Activated effector memory CD4-positive, alpha-beta T cell treated with Interleukin-2 at 50 U/mL for 16 hours (primary cell): ENCODE measurements at regions not wholly inside any gene's neighbourhood (a gene's known extent, or its start where the extent isn't known, plus 50 kb on each side); places are given as distances from the start of the nearest gene placed in this dataset.

Experiments
- DNase-seq: peaks from one replicate; pipeline ENCODE4 v3.0.0-alpha.2; 2020

GRCh38 chr5:52419357-52419756 lies 368.4 kb upstream of the ITGA1 start:
- DNase-seq: no peak

- DNase-seq: no peak
Observed at GRCh38 chr5:52427615-52428014, 360.1 kb upstream of the ITGA1 start.

GRCh38 chr5:52428977-52429489 lies 358.7 kb upstream of the ITGA1 start:
- DNase-seq: no peak

GRCh38 chr5:52441768-52442167 lies 345.9 kb upstream of the ITGA1 start:
- DNase-seq: no peak

GRCh38 chr5:52443187-52443586 lies 344.5 kb upstream of the ITGA1 start:
- no peak for DNase-seq

- DNase-seq: no peak
Observed at GRCh38 chr5:52448111-52448510, 339.6 kb upstream of the ITGA1 start.

- DNase-seq: no peak
Observed at GRCh38 chr5:52449516-52449915, 338.2 kb upstream of the ITGA1 start.

GRCh38 chr5:52452098-52452497 lies 335.6 kb upstream of the ITGA1 start:
- no peak for DNase-seq

- no peak for DNase-seq
Observed at GRCh38 chr5:52453176-52453575, 334.5 kb upstream of the ITGA1 start.

- no peak for DNase-seq
Observed at GRCh38 chr5:52455920-52456319, 331.8 kb upstream of the ITGA1 start.

- DNase-seq: no peak
Observed at GRCh38 chr5:52457810-52458209, 329.9 kb upstream of the ITGA1 start.

- DNase-seq: no peak
Observed at GRCh38 chr5:52466113-52466512, 321.6 kb upstream of the ITGA1 start.

GRCh38 chr5:52466749-52467520 lies 320.8 kb upstream of the ITGA1 start:
- no peak for DNase-seq

GRCh38 chr5:52468976-52469375 lies 318.7 kb upstream of the ITGA1 start:
- no peak for DNase-seq

- no peak for DNase-seq
Observed at GRCh38 chr5:52469420-52469819, 318.3 kb upstream of the ITGA1 start.

GRCh38 chr5:52469835-52470234 lies 317.9 kb upstream of the ITGA1 start:
- DNase-seq: no peak

- no peak for DNase-seq
Observed at GRCh38 chr5:52476346-52476745, 311.4 kb upstream of the ITGA1 start.

GRCh38 chr5:52481201-52481600 lies 306.5 kb upstream of the ITGA1 start:
- DNase-seq: no peak

GRCh38 chr5:52481851-52482250 lies 305.9 kb upstream of the ITGA1 start:
- DNase-seq: no peak

GRCh38 chr5:52491071-52491787 lies 296.5 kb upstream of the ITGA1 start:
- no peak for DNase-seq

- DNase-seq: no peak
Observed at GRCh38 chr5:52491818-52492217, 295.9 kb upstream of the ITGA1 start.

GRCh38 chr5:52497133-52497693 lies 290.5 kb upstream of the ITGA1 start:
- no peak for DNase-seq

- DNase-seq: no peak
Observed at GRCh38 chr5:52498607-52499006, 289.1 kb upstream of the ITGA1 start.

GRCh38 chr5:52502460-52502999 lies 285.2 kb upstream of the ITGA1 start:
- DNase-seq: no peak
